ENCODE measurements at regions not wholly inside any gene's neighbourhood (a gene's known extent, or its start where the extent isn't known, plus 50 kb on each side); places are given as distances from the start of the nearest gene placed in this dataset.

DNA sequence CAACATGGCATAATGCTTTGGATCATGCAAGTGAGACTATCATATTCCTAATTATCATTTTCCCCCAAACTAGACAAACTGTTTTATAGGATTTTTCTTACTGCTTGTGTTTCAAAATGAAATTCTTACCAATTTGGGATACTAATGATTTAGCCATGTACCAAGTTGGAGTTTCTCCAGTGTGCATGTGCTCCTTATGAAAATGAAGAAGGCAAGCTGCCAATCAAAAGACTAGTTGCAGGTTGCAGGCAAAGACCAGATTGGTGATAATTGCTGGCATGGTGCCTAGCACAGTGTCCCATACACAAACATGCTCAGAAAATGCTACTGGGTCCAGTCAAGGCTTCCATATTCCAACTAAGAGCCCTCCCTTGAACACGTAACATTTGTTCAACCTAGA lies 771.8 kb upstream of the FANCL start:
- H3K14ac ChIP-seq (ENCODE audit: insufficient read length), result no peak overlapping the region
- H4K91ac ChIP-seq (replicated peaks; ENCODE audit: insufficient read length, low read length), result no peak overlapping the region
- DNase-seq (ENCODE audit: low read depth in 1 of 2, low spot score in 2 of 2) (no peak), FAIRE-seq (no peak)
- H3K23me2 ChIP-seq (ENCODE audit: low read depth, low read length), result no peaks in the 10 kb centered on the region
- H2AFZ ChIP-seq (ENCODE audit: low read length), result no peak overlapping the region
- POLR2A ChIA-PET (ENCODE audit: partially characterized antibody), result interaction anchor here (0.5 kb wide), 1 partner anchor 13 kb away, joined by 4 read pairs; no protein-coding TSS in a partner anchor
- H3K27ac ChIP-seq (ENCODE audit: low read depth, low read length), result no peak overlapping the region
- H4K5ac ChIP-seq (ENCODE audit: insufficient read length, low read depth, low read length), result no peak overlapping the region
- H4K8ac ChIP-seq (ENCODE audit: extremely low read depth, insufficient read depth, low read length), result no peak overlapping the region
- no peaks in the 10 kb centered on the region for H3K36me3 ChIP-seq (ENCODE audit: control insufficient read depth in 2 of 4, insufficient read depth in 4 of 4, low read length in 3 of 4)
- no peak overlapping the region for H3K9ac ChIP-seq (replicated peaks in 1 of 4; ENCODE audit: extremely low read depth in 1 of 4, low read depth in 3 of 4, low read length in 3 of 4)
- no peak overlapping the region for H3K56ac ChIP-seq (replicated peaks; ENCODE audit: insufficient read length, low read depth, low read length)
- H3K79me2 ChIP-seq (ENCODE audit: control insufficient read depth in 1 of 2, insufficient read depth in 2 of 2, low read length in 2 of 2), result no peaks in the 10 kb centered on the region
- no peak overlapping the region for H2BK12ac ChIP-seq (ENCODE audit: low read depth, low read length)
- H2BK15ac ChIP-seq (ENCODE audit: low read length), result no peak overlapping the region
- no peak overlapping the region for H3K23ac ChIP-seq (ENCODE audit: insufficient read length)
- no peaks in the 10 kb centered on the region for H4K20me1 ChIP-seq (replicated peaks in 1 of 2; ENCODE audit: control insufficient read depth in 1 of 2, insufficient read depth in 2 of 2, low read length in 2 of 2)
- no peak overlapping the region for H3K4me2 ChIP-seq (ENCODE audit: insufficient read depth in 1 of 2, low read depth in 2 of 2, low read length in 2 of 2)
- no peaks in the 10 kb centered on the region for H3K79me1 ChIP-seq (ENCODE audit: low read depth, low read length)
- H2BK20ac ChIP-seq (ENCODE audit: low read length), result no peak overlapping the region
- CTCF ChIA-PET (ENCODE audit: partially characterized antibody), result interaction anchor here (0.7 to 1.9 kb wide), 2 partner anchors 12 to 172 kb away, joined by 3 to 5 read pairs; no protein-coding TSS in a partner anchor
- H3K4ac ChIP-seq (replicated peaks; ENCODE audit: insufficient read length, low read depth, low read length), result no peak overlapping the region
- H3K4me1 ChIP-seq (replicated peaks in 1 of 4; ENCODE audit: control insufficient read depth in 3 of 4, insufficient read depth in 4 of 4, low read length in 3 of 4), result no peaks in the 10 kb centered on the region
- no peak overlapping the region for H2AK5ac ChIP-seq (ENCODE audit: low read depth, low read length)
- no peaks in the 10 kb centered on the region for H3K9me3 ChIP-seq (ENCODE audit: insufficient read depth in 2 of 2, low read depth in 1 of 2, low read length in 1 of 2)
- H3K18ac ChIP-seq (ENCODE audit: extremely low read depth, low read length), result no peak overlapping the region
- H3K27me3 ChIP-seq (replicated peaks in 1 of 4; ENCODE audit: control insufficient read depth in 3 of 4, extremely low read depth in 1 of 4, insufficient read depth in 3 of 4, low read length in 3 of 4), result no peaks in the 10 kb centered on the region
- H2BK120ac ChIP-seq (replicated peaks; ENCODE audit: low read depth, low read length), result no peak overlapping the region
- no peak overlapping the region for H3K4me3 ChIP-seq (ENCODE audit: extremely low read depth in 1 of 4, insufficient read depth in 2 of 4, low read depth in 3 of 4, low read length in 4 of 4)
- no peak overlapping the region for H2BK5ac ChIP-seq (ENCODE audit: low read depth, low read length)
- WGBS, 2 experiments (ENCODE audit: extremely low coverage in 1 of 2, insufficient coverage in 1 of 2, insufficient read length in 1 of 2, insufficient replicate concordance in 2 of 2, low coverage in 1 of 2, low lambda C conversion rate in 2 of 2, missing lambda C conversion rate in 1 of 2), result 90% methylated on average over 1 of the region's 1 CpG; no CpG with 5 or more reads in 1 of the 2 experiments
- no peak for TF ChIP-seq SIN3A (conservative IDR thresholded peaks at IDR 0.05 in 1 of 2, IDR thresholded peaks at IDR 0.05 in 1 of 2; ENCODE audit: low read depth in 1 of 2, low read length in 2 of 2)
- TF ChIP-seq ASH2L (IDR thresholded peaks at IDR 0.05; ENCODE audit: low read length), result no peak
- no peak for TF ChIP-seq CEBPB (IDR thresholded peaks at IDR 0.05; ENCODE audit: low read depth, low read length)
- TF ChIP-seq SP1 (IDR thresholded peaks at IDR 0.05; ENCODE audit: low read depth, low read length), result no peak
- no peak for TF ChIP-seq SAP30 (IDR thresholded peaks at IDR 0.05; ENCODE audit: insufficient read depth, insufficient replicate concordance, low read length)
- no peak for TF ChIP-seq TAF1 (IDR thresholded peaks at IDR 0.05; ENCODE audit: low read depth, low read length)
- TF ChIP-seq CHD1 (IDR thresholded peaks at IDR 0.05; ENCODE audit: low read depth, low read length), result no peak
- no peak for TF ChIP-seq RNF2 (IDR thresholded peaks at IDR 0.05; ENCODE audit: borderline replicate concordance, low read depth, low read length, missing control alignments, poor library complexity, severe bottlenecking)
- TF ChIP-seq FOSL1 (IDR thresholded peaks at IDR 0.05; ENCODE audit: insufficient read depth, low read depth, low read length), result no peak
- TF ChIP-seq CHD2 (IDR thresholded peaks at IDR 0.05; ENCODE audit: low read length), result no peak
- TF ChIP-seq KDM5A (IDR thresholded peaks at IDR 0.05; ENCODE audit: low read length), result no peak
- TF ChIP-seq EZH2 (IDR thresholded peaks at IDR 0.05; ENCODE audit: low read depth, low read length, severe bottlenecking), result no peak
